Epithelial cell of prostate (primary cell): ENCODE measurements at regions not wholly inside any gene's neighbourhood (a gene's known extent, or its start where the extent isn't known, plus 50 kb on each side); places are given as distances from the start of the nearest gene placed in this dataset.
A peak's percentile ranks its signal among the peaks of the same experiment; 100 is the strongest.

Experiments used
- DNase-seq: peaks from one replicate; pipeline ENCODE4 v3.0.0-alpha.2; 2011; ENCODE audit warnings: low read depth, low spot score
- H3K27ac ChIP-seq: fragments of 450-650 bp; 2 replicates; pipeline ENCODE4 v1.5.1; 2017; ENCODE audit warnings: mild to moderate bottlenecking

- H3K27ac ChIP-seq, result no peak overlapping the region
- DNase-seq, result no peak
These were observed 56.9 kb downstream of the SLITRK6 start for GRCh38 chr13:85742355-85742754.

GRCh38 chr13:85741017-85741416, 58.2 kb downstream of the SLITRK6 start:
- no peak overlapping the region for H3K27ac ChIP-seq
- no peak for DNase-seq

GRCh38 chr13:85738696-85739320, 60.4 kb downstream of the SLITRK6 start:
- H3K27ac ChIP-seq, result no peak overlapping the region
- peak; percentile 6 for DNase-seq

GRCh38 chr13:85737952-85738351, 61.3 kb downstream of the SLITRK6 start:
- DNase-seq, result no peak

GRCh38 chr13:85729296-85729695, 69.9 kb downstream of the SLITRK6 start:
- no peak for DNase-seq
- no peak overlapping the region for H3K27ac ChIP-seq

More at GRCh38 chr13:85737952-85738351, 61.3 kb downstream of the SLITRK6 start:
- no peak overlapping the region for H3K27ac ChIP-seq

- H3K27ac ChIP-seq, result no peak overlapping the region
- DNase-seq, result no peak
These were observed 70.4 kb downstream of the SLITRK6 start for GRCh38 chr13:85728811-85729210.

- peak overlapping the region; percentile 28 for H3K27ac ChIP-seq
- DNase-seq, result no peak
These were observed 73.8 kb downstream of the SLITRK6 start for GRCh38 chr13:85725433-85725832.

- peak overlapping the region; percentile 28 for H3K27ac ChIP-seq
- no peak for DNase-seq
These were observed 74.4 kb downstream of the SLITRK6 start for GRCh38 chr13:85724546-85725432.

GRCh38 chr13:85719749-85720148, 79.5 kb downstream of the SLITRK6 start:
- DNase-seq, result no peak
- no peak overlapping the region for H3K27ac ChIP-seq

GRCh38 chr13:85717921-85718320, 81.3 kb downstream of the SLITRK6 start:
- H3K27ac ChIP-seq, result no peak overlapping the region
- DNase-seq, result no peak

- no peak for DNase-seq
- no peak overlapping the region for H3K27ac ChIP-seq
These were observed 88.7 kb downstream of the SLITRK6 start for GRCh38 chr13:85710545-85710944.

GRCh38 chr13:85709721-85710120, 89.5 kb downstream of the SLITRK6 start:
- no peak for DNase-seq
- H3K27ac ChIP-seq, result no peak overlapping the region

GRCh38 chr13:85709072-85709471, 90.1 kb downstream of the SLITRK6 start:
- DNase-seq, result no peak
- H3K27ac ChIP-seq, result peak overlapping the region; percentile 19

- no peak for DNase-seq
- no peak overlapping the region for H3K27ac ChIP-seq
These were observed 98.3 kb downstream of the SLITRK6 start for GRCh38 chr13:85700906-85701305.

- H3K27ac ChIP-seq, result no peak overlapping the region
- DNase-seq, result no peak
These were observed 101.0 kb downstream of the SLITRK6 start for GRCh38 chr13:85698256-85698655.

GRCh38 chr13:85694992-85695391, 104.2 kb downstream of the SLITRK6 start:
- no peak overlapping the region for H3K27ac ChIP-seq
- no peak for DNase-seq

- peak; percentile 34 for DNase-seq
- no peak overlapping the region for H3K27ac ChIP-seq
These were observed 105.2 kb downstream of the SLITRK6 start for GRCh38 chr13:85693889-85694511.

- no peak overlapping the region for H3K27ac ChIP-seq
- no peak for DNase-seq
These were observed 108.9 kb downstream of the SLITRK6 start for GRCh38 chr13:85690368-85690767.

- no peak overlapping the region for H3K27ac ChIP-seq
- no peak for DNase-seq
These were observed 113.8 kb downstream of the SLITRK6 start for GRCh38 chr13:85685436-85685835.

- DNase-seq, result no peak
- no peak overlapping the region for H3K27ac ChIP-seq
These were observed 123.9 kb downstream of the SLITRK6 start for GRCh38 chr13:85675151-85675907.
